SH-SY5Y (cell line): ENCODE measurements at regions not wholly inside any gene's neighbourhood (a gene's known extent, or its start where the extent isn't known, plus 50 kb on each side); places are given as distances from the start of the nearest gene placed in this dataset.

ENCODE experiments used
- GATA2 ChIP-seq: IDR thresholded peaks from 2 replicates; pipeline ENCODE4 v1.6.1; 2011; ENCODE audit warnings: mild to moderate bottlenecking, low read depth, low read length
- GATA3 ChIP-seq: IDR thresholded peaks from 2 replicates; pipeline ENCODE4 v1.6.1; 2011; ENCODE audit warnings: low read depth, mild to moderate bottlenecking, low read length, moderate library complexity

- TF ChIP-seq GATA2 (no peak), GATA3 (no peak)
These were observed 542.1 kb upstream of the SPHKAP start for GRCh38 chr2:228723599-228723998.
